ENCODE measurements at regions not wholly inside any gene's neighbourhood (a gene's known extent, or its start where the extent isn't known, plus 50 kb on each side); places are given as distances from the start of the nearest gene placed in this dataset.

GRCh38 chr14:98816720-98817119, 455.3 kb downstream of the BCL11B start:
- Histone ChIP-seq H3K36me3 (no peaks in the 10 kb centered on the region), H3K4me1 (ENCODE audit: control insufficient read depth in 1 of 2, low read depth in 2 of 2) (no peaks in the 10 kb centered on the region), H3K4me3 (no peak overlapping the region), H3K9me3 (no peaks in the 10 kb centered on the region), H3K27me3 (replicated peaks; ENCODE audit: insufficient read depth) (no peaks in the 10 kb centered on the region), H3K27ac (no peak overlapping the region)
- ATAC-seq (ENCODE audit: insufficient number of reproducible peaks, low FRiP score, low read depth) (no peak), DNase-seq (ENCODE audit: low spot score) (no peak)
- TF ChIP-seq CTCF (IDR thresholded peaks at IDR 0.05): no peak

GRCh38 chr14:98819132-98819866, 452.7 kb downstream of the BCL11B start:
- no peak overlapping the region for H3K4me3 ChIP-seq
- DNase-seq (ENCODE audit: low spot score) (no peak), ATAC-seq (ENCODE audit: insufficient number of reproducible peaks, low FRiP score, low read depth) (no peak)
- TF ChIP-seq CTCF (IDR thresholded peaks at IDR 0.05): no peak
- no peaks in the 10 kb centered on the region for H3K9me3 ChIP-seq
- H3K27ac ChIP-seq: no peak overlapping the region
- no peaks in the 10 kb centered on the region for H3K4me1 ChIP-seq (ENCODE audit: control insufficient read depth in 1 of 2, low read depth in 2 of 2)
- H3K27me3 ChIP-seq (replicated peaks; ENCODE audit: insufficient read depth): no peaks in the 10 kb centered on the region
- H3K36me3 ChIP-seq: no peaks in the 10 kb centered on the region

DNA sequence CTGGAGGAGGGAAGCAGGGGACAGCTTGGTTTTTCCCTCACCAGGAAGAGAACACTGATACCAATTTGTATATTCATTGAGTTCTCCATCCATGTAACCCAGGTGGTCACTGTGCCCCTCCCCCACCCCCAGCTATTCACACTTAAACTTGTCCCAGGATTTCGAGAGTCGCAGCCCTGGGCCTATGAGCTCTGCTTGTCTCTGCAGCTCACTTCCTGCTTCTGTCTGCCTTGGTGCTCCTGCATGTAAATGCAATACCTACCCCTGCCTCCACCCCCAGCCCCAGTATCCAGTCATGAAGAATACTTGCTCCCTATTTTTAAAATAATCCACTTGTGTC, 452.2 kb downstream of the BCL11B start:
- no peak for DNase-seq (ENCODE audit: low spot score)
- Histone ChIP-seq H3K9me3 (no peaks in the 10 kb centered on the region), H3K4me1 (ENCODE audit: control insufficient read depth in 1 of 2, low read depth in 2 of 2) (no peaks in the 10 kb centered on the region), H3K27me3 (replicated peaks; ENCODE audit: insufficient read depth) (no peaks in the 10 kb centered on the region), H3K36me3 (no peaks in the 10 kb centered on the region), H3K27ac (no peak overlapping the region), H3K4me3 (no peak overlapping the region)
- TF ChIP-seq CTCF (IDR thresholded peaks at IDR 0.05): no peak
- ATAC-seq (ENCODE audit: insufficient number of reproducible peaks, low FRiP score, low read depth): no peak

- ATAC-seq (ENCODE audit: insufficient number of reproducible peaks, low FRiP score, low read depth): no peak
- Histone ChIP-seq H3K27ac (no peak overlapping the region), H3K36me3 (no peaks in the 10 kb centered on the region), H3K27me3 (replicated peaks; ENCODE audit: insufficient read depth) (no peaks in the 10 kb centered on the region), H3K4me3 (no peak overlapping the region), H3K4me1 (ENCODE audit: control insufficient read depth in 1 of 2, low read depth in 2 of 2) (no peaks in the 10 kb centered on the region), H3K9me3 (no peaks in the 10 kb centered on the region)
- TF ChIP-seq CTCF (IDR thresholded peaks at IDR 0.05): no peak
- no peak for DNase-seq (ENCODE audit: low spot score)
Observed at GRCh38 chr14:98822917-98823316, 449.1 kb downstream of the BCL11B start.

GRCh38 chr14:98826618-98827017, 445.4 kb downstream of the BCL11B start:
- H3K27me3 ChIP-seq (replicated peaks; ENCODE audit: insufficient read depth): no peaks in the 10 kb centered on the region
- no peaks in the 10 kb centered on the region for H3K4me1 ChIP-seq (ENCODE audit: control insufficient read depth in 1 of 2, low read depth in 2 of 2)
- ATAC-seq (ENCODE audit: insufficient number of reproducible peaks, low FRiP score, low read depth) (no peak), DNase-seq (ENCODE audit: low spot score) (no peak)
- no peak overlapping the region for H3K4me3 ChIP-seq
- H3K36me3 ChIP-seq: no peaks in the 10 kb centered on the region
- H3K27ac ChIP-seq: no peak overlapping the region
- TF ChIP-seq CTCF (IDR thresholded peaks at IDR 0.05): no peak
- no peaks in the 10 kb centered on the region for H3K9me3 ChIP-seq
